GM12878 (cell line): ENCODE measurements at regions not wholly inside any gene's neighbourhood (a gene's known extent, or its start where the extent isn't known, plus 50 kb on each side); places are given as distances from the start of the nearest gene placed in this dataset.

Experiments
- ATAC-seq: fragments of 200-7000 bp; cut with Tn5 transposase; 3 replicates; pipeline ENCODE4 v1.9.1; 2020; ENCODE audit warnings: mild to moderate bottlenecking, moderate library complexity
- BruUV-seq: library from RNA; stranded (reverse); fragments of 400-500 nt; replicated peaks from 2 replicates; lab custom pipeline; 2021; lab: Mats Ljungman, UMichigan
- CTCF ChIA-PET: fragments of 300-600 bp; sonication (Branson Sonifier 250); formaldehyde crosslinking; extraction: SDS; loops from one replicate; lab custom pipeline; 2021; ENCODE audit warnings: inconsistent platforms; lab: Yijun Ruan, JAX
- POLR2A ChIA-PET: fragments of 350-600 bp; formaldehyde crosslinking; extraction: SDS; loops from one replicate; lab custom pipeline; 2021; ENCODE audit warnings: inconsistent platforms; lab: Charles Lee
- RAD21 ChIA-PET: fragments of 300-600 bp; sonication (Branson Sonifier 250); formaldehyde crosslinking; loops from one replicate; lab custom pipeline; 2023; ENCODE audit warnings: antibody characterized with exemption; ENCODE audit not compliant: unreplicated experiment; lab: Charles Lee
- SMC1A ChIA-PET: fragments of 300-600 bp; sonication (Branson Sonifier 250); formaldehyde crosslinking; loops from one replicate; lab custom pipeline; 2023; ENCODE audit not compliant: unreplicated experiment, uncharacterized antibody; lab: Charles Lee
- DNase-seq: peaks from one replicate; pipeline ENCODE4 v3.0.0-alpha.2; 2011; ENCODE audit warnings: low read depth, low spot score
- FAIRE-seq: peaks from 3 replicates; lab custom pipeline; 2011; peaks lifted over from hg19 to GRCh38; lab: Jason Lieb, UNC
- H2AFZ ChIP-seq: 2 replicates; pipeline ENCODE4 v1.6.0; 2011; ENCODE audit warnings: low read depth, low read length, control low read depth; ENCODE audit not compliant: control insufficient read depth
- H3K27ac ChIP-seq: 2 replicates; pipeline ENCODE4 v1.5.1; 2011; ENCODE audit warnings: control low read depth; ENCODE audit not compliant: control insufficient read depth, insufficient read depth
- H3K27me3 ChIP-seq, 2 experiments: replicated peaks in 1 of 2; 2 replicates each; pipeline versions ENCODE4 v1.6.0 to v1.6.1; 2011; ENCODE audit warnings: low read length in 1 of 2; ENCODE audit not compliant: control insufficient read depth in 2 of 2, insufficient read depth in 2 of 2
- H3K36me3 ChIP-seq, 2 experiments: 2 replicates each; pipeline ENCODE4 v1.5.1; 2011; ENCODE audit warnings: low read length in 1 of 2; ENCODE audit not compliant: control insufficient read depth in 2 of 2, insufficient read depth in 2 of 2
- H3K4me1 ChIP-seq: 2 replicates; pipeline ENCODE4 v1.6.1; 2011; ENCODE audit warnings: mild to moderate bottlenecking, low read length, moderate library complexity, mixed read lengths; ENCODE audit not compliant: control insufficient read depth, insufficient read depth
- H3K4me2 ChIP-seq: 2 replicates; pipeline ENCODE4 v1.6.0; 2011; ENCODE audit warnings: control low read depth; ENCODE audit not compliant: control insufficient read depth, insufficient read depth
- H3K4me3 ChIP-seq: fragments of 200-600 bp; sonication (generic); 2 replicates; pipeline ENCODE4 v1.5.1; 2016
- H3K79me2 ChIP-seq: 2 replicates; pipeline ENCODE4 v1.6.0; 2011; ENCODE audit warnings: low read length; ENCODE audit not compliant: control insufficient read depth, insufficient read depth
- H3K9ac ChIP-seq: 2 replicates; pipeline ENCODE4 v1.8.0; 2011; ENCODE audit warnings: low read length, control low read depth, mixed read lengths; ENCODE audit not compliant: control insufficient read depth, insufficient read depth
- H3K9me3 ChIP-seq: replicated peaks from 3 replicates; pipeline ENCODE4 v1.5.1; 2011; ENCODE audit warnings: mild to moderate bottlenecking, low read length; ENCODE audit not compliant: control insufficient read depth, insufficient read depth
- H4K20me1 ChIP-seq: 2 replicates; pipeline ENCODE4 v1.6.0; 2011; ENCODE audit not compliant: control insufficient read depth, insufficient read depth
- ATF7 ChIP-seq: fragments of 450-650 bp; IDR thresholded peaks from 2 replicates; pipeline ENCODE4 v1.6.1; 2016; ENCODE audit warnings: low read depth, mild to moderate bottlenecking
- CBFB ChIP-seq: IDR thresholded peaks from 2 replicates; pipeline ENCODE4 v1.6.1; 2016; ENCODE audit warnings: antibody characterized with exemption, low read depth
- CHD4 ChIP-seq: fragments of 200-600 bp; sonication (generic); IDR thresholded peaks from 2 replicates; pipeline ENCODE4 v1.6.1; 2016; ENCODE audit warnings: mild to moderate bottlenecking
- IKZF2 ChIP-seq, 2 experiments: fragments of 450-650 bp; IDR thresholded peaks; 2 replicates each; pipeline ENCODE4 v1.6.1; 2017; ENCODE audit warnings: mild to moderate bottlenecking in 2 of 2, moderate library complexity in 2 of 2
- PKNOX1 ChIP-seq: fragments of 450-650 bp; IDR thresholded peaks from 2 replicates; pipeline ENCODE4 v1.6.1; 2016; ENCODE audit warnings: mild to moderate bottlenecking
- PML ChIP-seq: IDR thresholded peaks from 2 replicates; pipeline ENCODE4 v1.6.1; 2012; ENCODE audit warnings: low read length, inconsistent platforms
- POU2F2 ChIP-seq: IDR thresholded peaks from 3 replicates; pipeline ENCODE4 v1.6.1; 2011; ENCODE audit warnings: low read depth, mild to moderate bottlenecking, low read length, borderline replicate concordance
- SIX5 ChIP-seq: IDR thresholded peaks from 2 replicates; pipeline ENCODE4 v1.6.1; 2011; ENCODE audit warnings: mild to moderate bottlenecking, low read depth, low read length, moderate library complexity; ENCODE audit not compliant: severe bottlenecking
- SMC3 ChIP-seq: IDR thresholded peaks from 2 replicates; pipeline ENCODE4 v1.6.1; 2011; ENCODE audit warnings: low read length, improper control_type of control experiment, borderline replicate concordance
- ZNF24 ChIP-seq: fragments of 450-650 bp; IDR thresholded peaks from 2 replicates; pipeline ENCODE4 v1.6.1; 2017; ENCODE audit warnings: antibody characterized with exemption, mild to moderate bottlenecking
- ZNF687 ChIP-seq: fragments of 450-650 bp; IDR thresholded peaks from 2 replicates; pipeline ENCODE4 v1.6.1; 2017; ENCODE audit warnings: mild to moderate bottlenecking, moderate library complexity
- WGBS: methylation state at CpG from one replicate; pipeline ENCODE4 v1.1.6; 2016; ENCODE audit warnings: low lambda C conversion rate; ENCODE audit not compliant: insufficient replicate concordance, insufficient coverage; ENCODE audit errors: missing lambda C conversion rate; 5-methylcytosine and 5-hydroxymethylcytosine counted together
- in situ Hi-C: fragments of 300-500 bp; cut with MboI; formaldehyde crosslinking; loops from 9 replicates; pipeline ENCODE4 v1.14.3; 2018; ENCODE audit warnings: mixed read lengths
- intact Hi-C: fragments of 100-400 bp; cut with micrococcal nuclease; formaldehyde crosslinking; loops from one replicate; pipeline ENCODE4 v1.14.2; 2022; ENCODE audit not compliant: unreplicated experiment

GRCh38 chr4:133385161-133385954 is 236.3 kb downstream of the PCDH10 start:
- intact Hi-C loops (no loop called here), in situ Hi-C loops (no loop called here)
- no peak overlapping the region for H3K4me2 ChIP-seq
- ChIA-PET RAD21 (no interaction called here), POLR2A (no interaction called here)
- H3K4me3 ChIP-seq, result no peak overlapping the region
- H4K20me1 ChIP-seq, result no peaks in the 10 kb centered on the region
- H3K79me2 ChIP-seq, result no peaks in the 10 kb centered on the region
- FAIRE-seq, result no peak
- no peak for TF ChIP-seq SMC3
- TF ChIP-seq ZNF24, result no peak
- no peak for TF ChIP-seq ATF7
- TF ChIP-seq PML, result no peak
- no peak for TF ChIP-seq POU2F2
- no peak for TF ChIP-seq IKZF2 (IDR thresholded peaks at IDR 0.05)
- no peak for TF ChIP-seq CBFB
- no peak for TF ChIP-seq PKNOX1
- no peak for TF ChIP-seq SIX5
- no peak for TF ChIP-seq CHD4
- no peak for TF ChIP-seq ZNF687
- TF ChIP-seq, all 136 proteins: peak for 0
- no peaks in the 10 kb centered on the region for H3K4me1 ChIP-seq
- H2AFZ ChIP-seq, result no peak overlapping the region
- CTCF ChIA-PET, result no interaction called here
- H3K9me3 ChIP-seq, result no peaks in the 10 kb centered on the region
- H3K27me3 ChIP-seq, result no peaks in the 10 kb centered on the region
- H3K27ac ChIP-seq, result no peak overlapping the region
- no peaks in the 10 kb centered on the region for H3K36me3 ChIP-seq
- 55% methylated on average over 23 of the region's 23 CpGs for WGBS
- H3K9ac ChIP-seq, result no peak overlapping the region
- no peak for DNase-seq
- SMC1A ChIA-PET, result no interaction called here
- no TSS peak for BruUV-seq
- ATAC-seq, result no peak
